Embryonic facial prominence (tissue), 1 donor: ENCODE measurements at regions not wholly inside any gene's neighbourhood (a gene's known extent, or its start where the extent isn't known, plus 50 kb on each side); places are given as distances from the start of the nearest gene placed in this dataset.
"Not testable (repeated sequence)": the region's sequence is repeated elsewhere in the genome, so short reads cannot be mapped to it uniquely, and the experiment has no call there.

Experiments
- DNase-seq: peaks from one replicate; pipeline ENCODE4 v3.0.0-alpha.2; 2016; ENCODE audit errors: extremely low spot score

GRCh38 chr1:104776-105175 lies 346.7 kb downstream of the OR4F29 start:
- not testable (repeated sequence) for DNase-seq

GRCh38 chr1:99481-99880 lies 352.0 kb downstream of the OR4F29 start:
- DNase-seq = not testable (repeated sequence)

- DNase-seq = not testable (repeated sequence)
Observed at GRCh38 chr1:98811-99210, 352.7 kb downstream of the OR4F29 start.

GRCh38 chr1:91279-91678 lies 360.2 kb downstream of the OR4F29 start:
- DNase-seq = not testable (repeated sequence)

GRCh38 chr1:88110-88509 lies 363.4 kb downstream of the OR4F29 start:
- DNase-seq = not testable (repeated sequence)

GRCh38 chr1:79152-79551 lies 372.3 kb downstream of the OR4F29 start:
- not testable (repeated sequence) for DNase-seq

GRCh38 chr1:65119-65518 lies 386.4 kb downstream of the OR4F29 start, which contains the start of gene OR4F5:
TSS of gene OR4F5 (plus strand) at chr1:65419.
- DNase-seq = not testable (repeated sequence)

- DNase-seq = not testable (repeated sequence)
Observed at GRCh38 chr1:56014-56531, 395.4 kb downstream of the OR4F29 start.

GRCh38 chr1:53182-53581 lies 398.3 kb downstream of the OR4F29 start:
- not testable (repeated sequence) for DNase-seq

GRCh38 chr1:41965-42466 lies 409.5 kb downstream of the OR4F29 start:
- DNase-seq = not testable (repeated sequence)

- DNase-seq = not testable (repeated sequence)
Observed at GRCh38 chr1:41197-41596, 410.3 kb downstream of the OR4F29 start.

- not testable (repeated sequence) for DNase-seq
Observed at GRCh38 chr1:29183-29582, 422.3 kb downstream of the OR4F29 start.

- not testable (repeated sequence) for DNase-seq
Observed at GRCh38 chr1:17298-17697, 434.2 kb downstream of the OR4F29 start.

- DNase-seq = not testable (repeated sequence)
Observed at GRCh38 chr1:16025-16424, 435.5 kb downstream of the OR4F29 start.

GRCh38 chr1:9941-10717 lies 441.3 kb downstream of the OR4F29 start:
- DNase-seq = not testable (repeated sequence)
